ENCODE measurements at regions not wholly inside any gene's neighbourhood (a gene's known extent, or its start where the extent isn't known, plus 50 kb on each side); places are given as distances from the start of the nearest gene placed in this dataset.

- no peak for TF ChIP-seq RNF219 (CRISPR knock-in tag; IDR thresholded peaks at IDR 0.05)
- no peak for TF ChIP-seq ZBTB44 (CRISPR knock-in tag; IDR thresholded peaks at IDR 0.05)
- no peak for TF ChIP-seq ZNF530 (CRISPR knock-in tag; IDR thresholded peaks at IDR 0.05; ENCODE audit: low read depth)
- no peak for TF ChIP-seq MAFG (CRISPR knock-in tag; IDR thresholded peaks at IDR 0.05)
- TF ChIP-seq THRA (CRISPR knock-in tag; IDR thresholded peaks at IDR 0.05; ENCODE audit: borderline replicate concordance): no peak
- no peak for TF ChIP-seq POLR2AphosphoS5 (IDR thresholded peaks at IDR 0.05; ENCODE audit: low read depth, low read length)
- TF ChIP-seq ZFP36 (IDR thresholded peaks at IDR 0.05; ENCODE audit: borderline replicate concordance, low read depth, low read length, partially characterized antibody): no peak
- no peak for TF ChIP-seq ZBTB7A (CRISPR knock-in tag; IDR thresholded peaks at IDR 0.05)
- no peak for TF ChIP-seq ZNF274 (CRISPR knock-in tag; IDR thresholded peaks at IDR 0.05)
- TF ChIP-seq CTCF (CRISPR knock-in tag; IDR thresholded peaks at IDR 0.05): no peak
- TF ChIP-seq FOXA1 (IDR thresholded peaks at IDR 0.05): no peak
- TF ChIP-seq FOXA1 (CRISPR knock-in tag; IDR thresholded peaks at IDR 0.05): no peak
- TF ChIP-seq POLR2A (IDR thresholded peaks at IDR 0.05; ENCODE audit: insufficient read depth in 1 of 2, low read depth in 2 of 2, low read length in 2 of 2): no peak
Measured at GRCh38 chr10:131806646-131807317, 94.0 kb upstream of the PPP2R2D start.
